ENCODE measurements at regions not wholly inside any gene's neighbourhood (a gene's known extent, or its start where the extent isn't known, plus 50 kb on each side); places are given as distances from the start of the nearest gene placed in this dataset.

DNA sequence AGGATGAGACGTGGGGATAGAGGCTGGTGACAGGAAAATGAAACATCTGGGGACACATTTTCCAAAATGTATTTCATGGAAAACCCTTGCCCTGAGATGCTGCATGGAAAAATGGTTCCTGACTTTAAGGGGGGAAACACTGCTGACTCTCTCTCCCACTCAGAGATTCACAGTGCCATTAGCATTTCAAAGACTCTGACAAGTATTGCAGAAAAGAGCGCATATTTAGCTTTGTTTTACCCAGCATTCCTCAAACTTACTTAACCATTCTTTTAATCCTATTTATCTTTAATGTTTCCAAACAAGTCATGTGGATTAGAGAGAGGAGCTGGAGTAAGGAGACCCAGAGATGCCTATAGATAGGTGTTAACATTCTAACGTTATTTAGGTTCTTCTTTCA is 141.8 kb upstream of the DYRK2 start:
- no peak for DNase-seq

- no peak for DNase-seq
Observed at GRCh38 chr12:67508830-67509229, 139.7 kb upstream of the DYRK2 start.

DNA sequence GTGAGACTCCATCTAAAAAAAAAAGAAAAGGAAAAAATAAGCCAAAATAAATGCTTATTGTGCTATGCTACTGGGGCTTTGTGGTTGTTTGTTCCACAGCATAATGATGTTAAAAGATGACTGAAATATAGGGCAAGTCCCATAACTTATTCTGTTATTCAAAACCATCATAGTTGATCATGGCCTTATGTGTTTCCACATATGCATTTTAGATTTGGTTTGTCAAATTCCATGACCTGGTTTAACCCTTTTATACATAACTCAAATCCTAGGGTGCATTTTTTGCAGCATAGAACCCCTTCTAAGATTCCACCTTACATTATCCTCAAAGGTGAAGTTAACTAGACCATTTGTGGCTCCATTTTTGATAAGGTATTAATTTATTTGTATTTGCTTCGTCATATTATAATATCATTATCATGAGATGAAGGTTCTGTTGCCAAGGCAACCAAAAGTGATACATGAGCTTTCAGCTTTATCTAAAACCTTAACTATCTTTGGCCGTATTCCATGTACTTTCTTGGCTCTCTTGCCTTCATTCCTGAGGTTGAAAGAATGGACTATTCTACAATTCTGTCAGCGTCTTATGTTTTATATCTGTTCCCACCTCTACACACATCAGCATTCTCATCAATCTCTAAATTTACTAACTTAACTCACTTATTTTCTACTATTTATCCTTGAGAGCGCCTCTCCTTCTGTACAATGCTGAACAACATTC is 138.7 kb upstream of the DYRK2 start:
- no peak for DNase-seq

DNA sequence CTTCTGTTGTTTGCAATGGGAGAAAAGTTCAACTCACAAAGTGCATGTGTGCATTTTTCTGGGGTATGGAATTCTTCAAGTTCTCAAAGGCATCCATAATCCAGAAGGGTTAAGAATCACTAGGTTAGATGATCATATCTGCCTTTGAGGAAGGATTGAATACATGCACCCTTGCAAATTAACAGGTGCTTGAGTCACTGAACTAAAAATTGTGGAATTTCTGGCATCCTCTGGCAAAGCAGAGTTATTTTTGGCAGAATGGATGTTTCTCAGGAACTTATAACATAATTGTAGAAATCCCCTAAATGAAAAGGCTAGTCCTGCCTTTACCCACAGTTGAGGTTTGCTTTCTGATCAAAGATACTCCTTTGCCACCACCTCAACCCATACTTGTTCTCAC is 136.5 kb upstream of the DYRK2 start:
- no peak for DNase-seq

DNA sequence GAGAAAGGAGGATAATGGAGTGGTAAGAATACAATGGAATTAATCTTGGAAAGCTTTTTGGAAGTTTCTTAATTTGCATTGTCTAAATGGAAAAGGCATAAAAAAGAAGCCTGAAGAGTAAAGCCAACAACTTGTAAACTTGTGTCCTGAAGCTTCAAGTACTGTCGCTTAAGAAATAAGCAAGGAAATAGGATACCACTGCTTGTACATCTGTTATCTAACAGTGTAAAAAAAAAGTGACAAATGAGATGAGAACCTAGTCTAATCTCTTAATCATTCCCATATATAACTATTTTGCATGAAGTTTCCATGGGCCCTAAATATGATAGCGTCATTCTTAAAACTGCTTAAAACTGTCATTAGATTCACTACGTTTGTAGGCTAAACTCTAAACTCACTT is 134.0 kb upstream of the DYRK2 start:
- no peak for DNase-seq

GRCh38 chr12:67515679-67516340 is 132.7 kb upstream of the DYRK2 start:
- DNase-seq = peak; percentile 56

GRCh38 chr12:67517181-67517887 is 131.2 kb upstream of the DYRK2 start:
- no peak for DNase-seq

DNA sequence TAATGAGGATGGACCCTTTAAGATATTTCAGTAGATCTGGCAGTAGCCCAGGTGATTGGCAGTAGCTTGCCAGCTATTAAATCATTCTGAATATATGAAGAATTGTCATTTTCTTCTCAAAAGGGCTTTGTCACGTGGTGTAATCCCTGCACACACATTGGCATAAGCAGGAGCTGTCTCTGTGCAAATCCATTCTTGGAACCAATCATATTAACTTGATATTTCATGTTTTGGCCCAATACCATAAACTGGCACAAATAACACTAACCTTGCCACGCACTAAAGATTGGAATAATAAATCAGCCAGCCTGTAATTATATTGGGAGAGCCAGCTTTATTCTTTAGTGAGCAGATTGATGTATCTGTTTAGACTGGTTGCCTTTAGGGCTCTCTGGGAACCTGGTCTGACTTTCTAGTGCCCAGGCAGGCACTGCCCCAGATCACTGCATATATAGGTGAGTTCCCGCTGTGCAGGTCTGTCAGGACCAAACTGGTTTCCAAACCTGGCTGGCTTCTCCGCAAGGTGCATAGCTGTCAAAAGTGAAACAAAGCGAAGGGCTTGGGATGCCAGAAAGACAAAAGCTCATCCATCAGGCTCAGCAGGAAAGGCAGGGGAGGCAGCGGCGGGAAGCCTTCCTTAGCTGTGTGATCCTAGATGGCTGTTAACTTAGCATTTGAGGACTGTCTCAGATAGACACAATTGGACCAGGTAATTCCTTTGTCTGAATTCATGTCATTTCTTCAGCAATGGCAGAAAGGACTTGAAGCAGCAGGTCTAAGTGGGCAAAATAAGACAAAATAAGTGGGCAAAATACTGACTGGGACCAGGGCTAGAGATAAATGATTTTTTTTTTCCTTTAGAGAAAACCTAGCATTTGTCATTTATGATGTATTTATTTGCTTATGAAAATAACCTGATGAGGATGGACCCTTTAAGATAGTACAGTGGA is 128.8 kb upstream of the DYRK2 start:
- DNase-seq = no peak

DNA sequence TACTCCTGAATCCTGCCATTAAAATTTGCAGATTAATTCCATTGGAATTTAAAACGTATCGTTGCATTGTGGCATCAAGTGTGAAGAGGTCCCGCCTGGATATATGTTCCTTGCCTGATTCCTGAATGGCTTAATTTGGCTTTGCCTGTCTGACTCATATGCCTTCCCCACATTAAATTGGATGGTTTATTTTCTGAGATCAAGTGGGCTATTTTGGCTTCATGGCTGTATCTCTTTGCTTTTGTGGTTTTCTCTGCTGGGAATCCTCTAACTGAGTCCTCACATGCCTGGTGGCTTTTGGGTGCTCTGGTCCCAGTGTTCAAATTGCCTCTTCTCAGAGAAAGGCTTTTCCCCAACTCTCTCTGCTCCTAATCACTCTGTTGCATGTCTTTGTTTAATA is 127.9 kb upstream of the DYRK2 start:
- no peak for DNase-seq

DNA sequence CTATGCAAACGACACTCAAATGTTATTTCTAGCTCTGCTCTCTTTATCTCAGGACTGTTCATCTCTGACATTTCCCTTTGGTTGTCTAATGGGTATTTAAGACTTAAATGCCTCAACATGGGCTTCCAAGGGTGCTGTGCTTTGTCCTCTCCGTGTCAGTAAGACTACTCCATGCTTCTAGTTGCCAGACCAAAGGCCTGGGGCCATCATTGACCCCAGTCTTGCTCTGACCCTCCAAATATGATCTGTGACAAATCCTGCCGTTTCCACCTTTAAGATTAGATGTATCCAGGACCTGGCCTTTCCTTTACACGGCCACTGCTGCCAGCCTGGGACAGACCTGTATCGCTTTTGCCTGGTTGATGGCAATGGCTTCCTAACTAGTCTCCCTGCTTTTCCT is 126.3 kb upstream of the DYRK2 start:
- DNase-seq = no peak

- no peak for DNase-seq
Observed at GRCh38 chr12:67523538-67523937, 125.0 kb upstream of the DYRK2 start.

- no peak for DNase-seq
Observed at GRCh38 chr12:67524861-67525616, 123.5 kb upstream of the DYRK2 start.

- DNase-seq = no peak
Observed at GRCh38 chr12:67525617-67525884, 123.0 kb upstream of the DYRK2 start.

- no peak for DNase-seq
Observed at GRCh38 chr12:67526129-67526528, 122.4 kb upstream of the DYRK2 start.

- DNase-seq = no peak
Observed at GRCh38 chr12:67531051-67531450, 117.5 kb upstream of the DYRK2 start.

DNA sequence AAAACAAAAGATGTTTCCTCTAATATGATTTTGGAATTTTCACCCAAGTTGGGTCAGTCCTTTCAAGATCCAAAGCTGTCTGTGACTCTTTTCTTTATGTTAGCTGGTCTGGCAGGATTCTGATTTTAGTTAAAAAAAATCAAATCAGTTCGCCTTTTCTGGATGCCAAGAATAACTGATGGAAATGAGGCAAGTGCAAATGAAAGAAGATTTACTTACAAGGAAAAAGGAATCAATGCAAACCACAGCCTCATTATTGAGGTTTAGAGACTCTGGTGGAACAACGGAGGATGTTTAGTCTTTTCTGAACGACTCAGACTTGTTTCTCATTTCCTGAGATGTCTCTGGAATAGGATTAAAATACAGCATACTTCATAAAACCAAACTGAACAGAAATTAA is 117.0 kb upstream of the DYRK2 start:
- no peak for DNase-seq

DNA sequence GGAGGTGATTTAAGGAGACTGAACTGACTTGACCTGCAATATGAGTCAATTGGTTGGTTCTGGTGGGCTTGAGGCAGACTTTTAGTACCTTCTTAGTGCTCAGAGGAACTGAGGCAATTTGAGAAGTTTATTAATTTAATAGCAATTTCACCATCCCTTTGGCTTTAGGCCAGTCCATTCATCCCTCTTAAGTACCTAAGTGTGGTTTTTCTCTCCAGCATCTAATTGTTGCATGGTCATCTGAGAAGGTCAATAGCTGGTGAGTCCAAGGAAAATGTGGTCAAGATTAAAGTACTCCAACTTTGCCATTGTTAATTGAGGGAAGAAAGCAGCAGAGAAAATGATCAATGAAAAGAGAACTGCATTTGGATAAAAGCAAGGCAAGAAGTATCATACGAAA is 115.4 kb upstream of the DYRK2 start:
- DNase-seq = no peak

DNA sequence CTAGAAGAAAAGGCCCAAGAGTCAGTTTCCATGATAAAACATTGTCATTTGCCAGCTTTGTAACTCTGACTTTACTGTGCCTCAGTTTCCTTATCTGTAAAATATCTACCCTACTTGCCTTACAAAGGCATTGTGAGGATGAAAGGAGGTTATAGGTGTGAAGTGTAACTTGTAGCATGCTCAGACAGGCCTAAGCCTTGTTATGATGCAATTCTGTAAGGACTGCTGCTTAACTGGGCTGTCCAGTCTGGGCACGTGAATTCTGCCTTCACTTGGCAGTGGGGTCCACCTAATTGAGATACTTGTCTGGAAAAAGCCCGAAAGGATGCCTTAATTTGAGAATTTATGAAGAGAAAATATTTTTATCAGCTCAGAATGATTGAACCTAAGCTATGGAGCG is 114.5 kb upstream of the DYRK2 start:
- no peak for DNase-seq

- no peak for DNase-seq
Observed at GRCh38 chr12:67534681-67535080, 113.9 kb upstream of the DYRK2 start.

DNA sequence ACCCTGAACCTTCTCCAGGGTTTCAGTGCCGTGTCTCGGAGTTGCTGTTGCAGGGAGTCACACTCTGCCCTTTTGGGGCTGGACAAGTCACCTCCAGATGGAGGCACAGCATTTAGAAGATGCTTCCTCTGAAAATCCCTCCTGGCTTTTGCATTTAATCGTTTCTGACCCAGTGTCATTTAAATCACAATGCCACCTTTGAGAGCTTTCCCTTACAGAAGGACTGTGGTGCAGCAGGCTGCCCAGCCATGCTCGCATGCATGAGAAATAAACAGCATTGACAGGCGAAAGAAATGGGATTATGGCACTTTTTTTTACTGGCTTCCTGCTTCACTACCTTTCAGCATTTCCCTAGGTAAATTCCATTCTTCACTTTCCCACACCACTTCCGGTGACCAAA is 113.4 kb upstream of the DYRK2 start:
- DNase-seq = no peak

GRCh38 chr12:67535971-67536370 is 112.6 kb upstream of the DYRK2 start:
- no peak for DNase-seq

- no peak for DNase-seq
Observed at GRCh38 chr12:67539329-67539728, 109.2 kb upstream of the DYRK2 start.

GRCh38 chr12:67539946-67540345 is 108.6 kb upstream of the DYRK2 start:
- no peak for DNase-seq
